GM23338 (cell line): ENCODE measurements at regions not wholly inside any gene's neighbourhood (a gene's known extent, or its start where the extent isn't known, plus 50 kb on each side); places are given as distances from the start of the nearest gene placed in this dataset.

Experiments
- ATAC-seq: fragments of 200-7000 bp; cut with Tn5 transposase; 3 replicates; pipeline ENCODE4 v1.9.1; 2020
- DNase-seq: peaks from one replicate; pipeline ENCODE4 v3.0.0-alpha.2; 2015; ENCODE audit warnings: low spot score
- H2AFZ ChIP-seq: fragments of 200-600 bp; sonication (generic); 2 replicates; pipeline ENCODE4 v1.8.0; 2016; ENCODE audit warnings: antibody characterized with exemption, mild to moderate bottlenecking, moderate library complexity
- H3F3A ChIP-seq: fragments of 200-600 bp; sonication (generic); replicated peaks from 2 replicates; pipeline ENCODE4 v1.8.0; 2017; ENCODE audit warnings: antibody characterized with exemption, mixed run types, low read depth
- H3K27ac ChIP-seq: fragments of 200-600 bp; sonication (generic); 2 replicates; pipeline ENCODE4 v1.6.1; 2016; ENCODE audit warnings: low read depth
- H3K27me3 ChIP-seq: fragments of 200-600 bp; sonication (generic); 2 replicates; pipeline ENCODE4 v1.8.0; 2016; ENCODE audit warnings: mild to moderate bottlenecking, mixed run types, moderate library complexity; ENCODE audit not compliant: insufficient read depth
- H3K36me3 ChIP-seq: fragments of 200-600 bp; sonication (generic); 2 replicates; pipeline ENCODE4 v1.8.0; 2016; ENCODE audit warnings: mild to moderate bottlenecking; ENCODE audit not compliant: insufficient read depth
- H3K4me1 ChIP-seq: fragments of 200-600 bp; sonication (generic); 2 replicates; pipeline ENCODE4 v1.8.0; 2016; ENCODE audit warnings: mild to moderate bottlenecking, moderate library complexity; ENCODE audit not compliant: insufficient read depth
- H3K4me2 ChIP-seq: fragments of 200-600 bp; sonication (generic); 2 replicates; pipeline ENCODE4 v1.7.1; 2017; ENCODE audit warnings: mixed run types
- H3K4me3 ChIP-seq: fragments of 200-600 bp; sonication (generic); 2 replicates; pipeline ENCODE4 v1.6.1; 2016; ENCODE audit warnings: mixed run types
- H3K79me2 ChIP-seq: fragments of 200-600 bp; sonication (generic); replicated peaks from 2 replicates; pipeline ENCODE4 v1.8.0; 2017; ENCODE audit warnings: mild to moderate bottlenecking; ENCODE audit not compliant: insufficient read depth
- H3K9me2 ChIP-seq: fragments of 200-600 bp; sonication (generic); 2 replicates; pipeline ENCODE4 v1.8.0; 2017; ENCODE audit not compliant: insufficient read depth
- H4K20me1 ChIP-seq: fragments of 200-600 bp; sonication (generic); replicated peaks from 2 replicates; pipeline ENCODE4 v1.8.0; 2017; ENCODE audit warnings: mild to moderate bottlenecking; ENCODE audit not compliant: insufficient read depth
- H3K27ac Mint-ChIP-seq: 2 replicates; pipeline ENCODE4 v1.8.0; 2020; ENCODE audit warnings: inconsistent platforms, mild to moderate bottlenecking, moderate library complexity, mixed read lengths
- H3K27me3 Mint-ChIP-seq: 3 replicates; pipeline ENCODE4 v1.8.0; 2022; ENCODE audit warnings: low read depth, mild to moderate bottlenecking, moderate library complexity, mixed read lengths, inconsistent platforms; ENCODE audit not compliant: insufficient read depth, poor library complexity
- H3K36me3 Mint-ChIP-seq: 3 replicates; pipeline ENCODE4 v1.8.0; 2021; ENCODE audit warnings: low read depth, mild to moderate bottlenecking, inconsistent platforms, moderate library complexity, mixed read lengths
- H3K4me1 Mint-ChIP-seq: 3 replicates; pipeline ENCODE4 v1.8.0; 2020; ENCODE audit warnings: mild to moderate bottlenecking, inconsistent platforms, mixed read lengths
- H3K4me3 Mint-ChIP-seq: 3 replicates; pipeline ENCODE4 v1.8.0; 2021; ENCODE audit warnings: moderate library complexity, mild to moderate bottlenecking, inconsistent platforms, mixed read lengths
- H3K9me3 Mint-ChIP-seq: 3 replicates; pipeline ENCODE4 v1.8.0; 2020; ENCODE audit warnings: moderate library complexity, mild to moderate bottlenecking, inconsistent platforms, mixed read lengths
- CREB1 ChIP-seq: fragments of 250-450 bp; sonication (Bioruptor Pico); IDR thresholded peaks from 2 replicates; pipeline ENCODE4 v1.5.0; 2020; ENCODE audit warnings: low read depth, mild to moderate bottlenecking, moderate library complexity
- EZH2 ChIP-seq: fragments of 200-600 bp; sonication (generic); IDR thresholded peaks from one replicate; pipeline ENCODE4 v1.8.0; 2017; ENCODE audit warnings: antibody characterized with exemption, mild to moderate bottlenecking, low read depth; ENCODE audit not compliant: unreplicated experiment
- EZH2phosphoT487 ChIP-seq: fragments of 200-600 bp; sonication (generic); IDR thresholded peaks from one replicate; pipeline ENCODE4 v1.8.1; 2018; ENCODE audit warnings: antibody characterized with exemption; ENCODE audit not compliant: unreplicated experiment
- JUNB ChIP-seq: IDR thresholded peaks from one replicate; pipeline ENCODE4 v1.6.1; 2016; ENCODE audit warnings: antibody characterized with exemption; ENCODE audit not compliant: unreplicated experiment
- NANOG ChIP-seq: IDR thresholded peaks from 2 replicates; pipeline ENCODE4 v1.6.1; 2016; ENCODE audit warnings: antibody characterized with exemption, borderline replicate concordance
- POLR2AphosphoS5 ChIP-seq: IDR thresholded peaks from 2 replicates; pipeline ENCODE4 v1.6.1; 2016; ENCODE audit warnings: antibody characterized with exemption, low read depth
- STAT1 ChIP-seq: IDR thresholded peaks from one replicate; pipeline ENCODE4 v1.6.1; 2016; ENCODE audit warnings: antibody characterized with exemption; ENCODE audit not compliant: unreplicated experiment
- ZNF114 ChIP-seq: fragments of 250-450 bp; sonication (Bioruptor Pico); IDR thresholded peaks from 2 replicates; pipeline ENCODE4 v1.5.0; 2020; ENCODE audit warnings: mild to moderate bottlenecking, moderate library complexity
- ZNF331 ChIP-seq: fragments of 250-450 bp; sonication (Bioruptor Pico); IDR thresholded peaks from 2 replicates; pipeline ENCODE4 v1.5.0; 2020; ENCODE audit warnings: low read depth, mild to moderate bottlenecking, moderate library complexity
- ZNF462 ChIP-seq: fragments of 250-450 bp; sonication (Bioruptor Pico); IDR thresholded peaks from 2 replicates; pipeline ENCODE4 v1.5.0; 2020; ENCODE audit warnings: mild to moderate bottlenecking, moderate library complexity
- TF ChIP-seq, protein P1 (sequence below): IDR thresholded peaks from 2 replicates; pipeline ENCODE4 v1.6.1; 2016; ENCODE audit warnings: antibody characterized with exemption
- TF ChIP-seq, protein P2 (sequence below): IDR thresholded peaks from one replicate; pipeline ENCODE4 v1.6.1; 2018; ENCODE audit warnings: antibody characterized with exemption; ENCODE audit not compliant: unreplicated experiment
- TF ChIP-seq, protein P3 (sequence below), 2 experiments: fragments of 200-600 bp in 1 of 2; sonication (generic) in 1 of 2; conservative IDR thresholded peaks; 2 replicates each; pipeline versions ENCODE4 v1.5.1 to v1.6.1; 2016 to 2017; ENCODE audit warnings: antibody characterized with exemption in 2 of 2, low read depth in 2 of 2, mild to moderate bottlenecking in 2 of 2, moderate library complexity in 1 of 2

- no peaks in the 10 kb centered on the region for H3K27me3 ChIP-seq
- Mint-ChIP-seq H3K9me3 (0 out of 3 replicates have a peak, but pooled peaks cover 5% of the 10 kb centered on the region), H3K4me3 (no peak overlapping the region), H3K4me1 (no peaks in the 10 kb centered on the region), H3K27ac (no peak overlapping the region), H3K27me3 (peaks cover 3% of the 10 kb centered on the region), H3K36me3 (no peaks in the 10 kb centered on the region)
- no peak overlapping the region for H3K27ac ChIP-seq
- H3K79me2 ChIP-seq, result no peaks in the 10 kb centered on the region
- H3K4me1 ChIP-seq, result no peaks in the 10 kb centered on the region
- DNase-seq (no peak), ATAC-seq (no peak)
- no peaks in the 10 kb centered on the region for H3F3A ChIP-seq
- no peak overlapping the region for H3K4me3 ChIP-seq
- H3K36me3 ChIP-seq, result no peaks in the 10 kb centered on the region
- peaks cover 8% of the 10 kb centered on the region for H3K9me2 ChIP-seq
- TF ChIP-seq EZH2phosphoT487 (no peak), JUNB (no peak), ZNF114 (no peak), ZNF331 (CRISPR knock-in tag) (no peak), STAT1 (no peak), ZNF462 (no peak), POLR2AphosphoS5 (no peak), CREB1 (no peak), EZH2 (no peak), NANOG (no peak)
- TF ChIP-seq, protein P1, sequence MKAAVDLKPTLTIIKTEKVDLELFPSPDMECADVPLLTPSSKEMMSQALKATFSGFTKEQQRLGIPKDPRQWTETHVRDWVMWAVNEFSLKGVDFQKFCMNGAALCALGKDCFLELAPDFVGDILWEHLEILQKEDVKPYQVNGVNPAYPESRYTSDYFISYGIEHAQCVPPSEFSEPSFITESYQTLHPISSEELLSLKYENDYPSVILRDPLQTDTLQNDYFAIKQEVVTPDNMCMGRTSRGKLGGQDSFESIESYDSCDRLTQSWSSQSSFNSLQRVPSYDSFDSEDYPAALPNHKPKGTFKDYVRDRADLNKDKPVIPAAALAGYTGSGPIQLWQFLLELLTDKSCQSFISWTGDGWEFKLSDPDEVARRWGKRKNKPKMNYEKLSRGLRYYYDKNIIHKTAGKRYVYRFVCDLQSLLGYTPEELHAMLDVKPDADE, result no peak
- TF ChIP-seq, protein P2, sequence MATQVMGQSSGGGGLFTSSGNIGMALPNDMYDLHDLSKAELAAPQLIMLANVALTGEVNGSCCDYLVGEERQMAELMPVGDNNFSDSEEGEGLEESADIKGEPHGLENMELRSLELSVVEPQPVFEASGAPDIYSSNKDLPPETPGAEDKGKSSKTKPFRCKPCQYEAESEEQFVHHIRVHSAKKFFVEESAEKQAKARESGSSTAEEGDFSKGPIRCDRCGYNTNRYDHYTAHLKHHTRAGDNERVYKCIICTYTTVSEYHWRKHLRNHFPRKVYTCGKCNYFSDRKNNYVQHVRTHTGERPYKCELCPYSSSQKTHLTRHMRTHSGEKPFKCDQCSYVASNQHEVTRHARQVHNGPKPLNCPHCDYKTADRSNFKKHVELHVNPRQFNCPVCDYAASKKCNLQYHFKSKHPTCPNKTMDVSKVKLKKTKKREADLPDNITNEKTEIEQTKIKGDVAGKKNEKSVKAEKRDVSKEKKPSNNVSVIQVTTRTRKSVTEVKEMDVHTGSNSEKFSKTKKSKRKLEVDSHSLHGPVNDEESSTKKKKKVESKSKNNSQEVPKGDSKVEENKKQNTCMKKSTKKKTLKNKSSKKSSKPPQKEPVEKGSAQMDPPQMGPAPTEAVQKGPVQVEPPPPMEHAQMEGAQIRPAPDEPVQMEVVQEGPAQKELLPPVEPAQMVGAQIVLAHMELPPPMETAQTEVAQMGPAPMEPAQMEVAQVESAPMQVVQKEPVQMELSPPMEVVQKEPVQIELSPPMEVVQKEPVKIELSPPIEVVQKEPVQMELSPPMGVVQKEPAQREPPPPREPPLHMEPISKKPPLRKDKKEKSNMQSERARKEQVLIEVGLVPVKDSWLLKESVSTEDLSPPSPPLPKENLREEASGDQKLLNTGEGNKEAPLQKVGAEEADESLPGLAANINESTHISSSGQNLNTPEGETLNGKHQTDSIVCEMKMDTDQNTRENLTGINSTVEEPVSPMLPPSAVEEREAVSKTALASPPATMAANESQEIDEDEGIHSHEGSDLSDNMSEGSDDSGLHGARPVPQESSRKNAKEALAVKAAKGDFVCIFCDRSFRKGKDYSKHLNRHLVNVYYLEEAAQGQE, result no peak
- TF ChIP-seq, protein P3, sequence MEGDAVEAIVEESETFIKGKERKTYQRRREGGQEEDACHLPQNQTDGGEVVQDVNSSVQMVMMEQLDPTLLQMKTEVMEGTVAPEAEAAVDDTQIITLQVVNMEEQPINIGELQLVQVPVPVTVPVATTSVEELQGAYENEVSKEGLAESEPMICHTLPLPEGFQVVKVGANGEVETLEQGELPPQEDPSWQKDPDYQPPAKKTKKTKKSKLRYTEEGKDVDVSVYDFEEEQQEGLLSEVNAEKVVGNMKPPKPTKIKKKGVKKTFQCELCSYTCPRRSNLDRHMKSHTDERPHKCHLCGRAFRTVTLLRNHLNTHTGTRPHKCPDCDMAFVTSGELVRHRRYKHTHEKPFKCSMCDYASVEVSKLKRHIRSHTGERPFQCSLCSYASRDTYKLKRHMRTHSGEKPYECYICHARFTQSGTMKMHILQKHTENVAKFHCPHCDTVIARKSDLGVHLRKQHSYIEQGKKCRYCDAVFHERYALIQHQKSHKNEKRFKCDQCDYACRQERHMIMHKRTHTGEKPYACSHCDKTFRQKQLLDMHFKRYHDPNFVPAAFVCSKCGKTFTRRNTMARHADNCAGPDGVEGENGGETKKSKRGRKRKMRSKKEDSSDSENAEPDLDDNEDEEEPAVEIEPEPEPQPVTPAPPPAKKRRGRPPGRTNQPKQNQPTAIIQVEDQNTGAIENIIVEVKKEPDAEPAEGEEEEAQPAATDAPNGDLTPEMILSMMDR (conservative IDR thresholded peaks at IDR 0.05; ENCODE audit: low read depth in 2 of 2), result no peak
- no peak overlapping the region for H2AFZ ChIP-seq
- no peak overlapping the region for H3K4me2 ChIP-seq
- H4K20me1 ChIP-seq, result no peaks in the 10 kb centered on the region
Observed at GRCh38 chr20:6651016-6651415, 116.5 kb upstream of the BMP2 start.
